Ovary (tissue), 3 donors: ENCODE measurements at regions not wholly inside any gene's neighbourhood (a gene's known extent, or its start where the extent isn't known, plus 50 kb on each side); places are given as distances from the start of the nearest gene placed in this dataset.

Experiments used
- CTCF ChIP-seq, 3 donors: fragments of 450-650 bp in 2 of 3; fragments of 200-600 bp in 1 of 3; IDR thresholded peaks; one replicate each; pipeline versions ENCODE4 v1.5.1 to v1.8.0; 2016 to 2022; ENCODE audit warnings: antibody characterized with exemption in 3 of 3, mild to moderate bottlenecking in 1 of 3
- EP300 ChIP-seq: sonication (generic); formaldehyde crosslinking; IDR thresholded peaks from one replicate; pipeline ENCODE4 v1.6.1; 2017; ENCODE audit warnings: antibody characterized with exemption
- POLR2A ChIP-seq: fragments of 450-650 bp; IDR thresholded peaks from one replicate; pipeline ENCODE4 v1.6.1; 2017; ENCODE audit warnings: antibody characterized with exemption, mild to moderate bottlenecking, moderate library complexity
- donor health status: DM: no; HTN: no; CAD: no.

- no peak for TF ChIP-seq POLR2A
- no peak for TF ChIP-seq EP300
- TF ChIP-seq CTCF (IDR thresholded peaks at IDR 0.05), result no peak
Measured at GRCh38 chr5:153365547-153365946, 124.9 kb upstream of the GRIA1 start.
